Hepatocyte (in vitro differentiated cells): ENCODE measurements at regions not wholly inside any gene's neighbourhood (a gene's known extent, or its start where the extent isn't known, plus 50 kb on each side); places are given as distances from the start of the nearest gene placed in this dataset.

Source experiments
- DNase-seq: peaks from one replicate; pipeline ENCODE4 v3.0.0-alpha.2; 2016; ENCODE audit warnings: low spot score
- H2AFZ ChIP-seq: fragments of 200-600 bp; sonication (generic); 2 replicates; pipeline ENCODE4 v1.6.0; 2016; ENCODE audit warnings: antibody characterized with exemption, mild to moderate bottlenecking
- H3K27ac ChIP-seq: fragments of 200-600 bp; sonication (generic); 2 replicates; pipeline ENCODE4 v1.5.1; 2016; ENCODE audit warnings: mild to moderate bottlenecking
- H3K27me3 ChIP-seq: fragments of 200-600 bp; sonication (generic); 2 replicates; pipeline ENCODE4 v1.6.1; 2016
- H3K36me3 ChIP-seq: fragments of 200-600 bp; sonication (generic); replicated peaks from 2 replicates; pipeline ENCODE4 v1.5.1; 2016; ENCODE audit warnings: low read depth; ENCODE audit not compliant: insufficient read depth
- H3K4me1 ChIP-seq: fragments of 200-600 bp; sonication (generic); 2 replicates; pipeline ENCODE4 v1.5.1; 2016; ENCODE audit warnings: mild to moderate bottlenecking, moderate library complexity; ENCODE audit not compliant: insufficient read depth
- H3K4me2 ChIP-seq: fragments of 200-600 bp; sonication (generic); 2 replicates; pipeline ENCODE4 v1.6.0; 2016
- H3K4me3 ChIP-seq: fragments of 200-600 bp; sonication (generic); 2 replicates; pipeline ENCODE4 v1.5.1; 2016; ENCODE audit warnings: mild to moderate bottlenecking
- H3K79me2 ChIP-seq: fragments of 200-600 bp; sonication (generic); 2 replicates; pipeline ENCODE4 v1.6.0; 2017; ENCODE audit warnings: mild to moderate bottlenecking
- H3K9me2 ChIP-seq: fragments of 200-600 bp; sonication (generic); replicated peaks from 2 replicates; pipeline ENCODE4 v1.6.0; 2017; ENCODE audit warnings: mild to moderate bottlenecking; ENCODE audit not compliant: insufficient read depth
- H3K9me3 ChIP-seq: fragments of 200-600 bp; sonication (generic); 2 replicates; pipeline ENCODE4 v1.5.1; 2016; ENCODE audit warnings: low read depth, mild to moderate bottlenecking
- H4K20me1 ChIP-seq: fragments of 200-600 bp; sonication (generic); 2 replicates; pipeline ENCODE4 v1.6.0; 2016; ENCODE audit warnings: mild to moderate bottlenecking; ENCODE audit not compliant: insufficient read depth, poor library complexity, severe bottlenecking
- EZH2 ChIP-seq: fragments of 200-600 bp; sonication (generic); IDR thresholded peaks from 2 replicates; pipeline ENCODE4 v1.6.1; 2016; ENCODE audit warnings: antibody characterized with exemption, mild to moderate bottlenecking, borderline replicate concordance
- EZH2phosphoT487 ChIP-seq: fragments of 200-600 bp; sonication (generic); IDR thresholded peaks from one replicate; pipeline ENCODE4 v1.6.1; 2018; ENCODE audit warnings: antibody characterized with exemption, mild to moderate bottlenecking, low read depth, moderate library complexity; ENCODE audit not compliant: unreplicated experiment, severe bottlenecking
- WGBS: methylation state at CpG from one replicate; pipeline ENCODE4 v1.1.6; 2016; ENCODE audit warnings: low lambda C conversion rate; ENCODE audit errors: missing lambda C conversion rate; 5-methylcytosine and 5-hydroxymethylcytosine counted together
- TF ChIP-seq, protein P1 (sequence below): fragments of 200-600 bp; sonication (generic); IDR thresholded peaks from 2 replicates; pipeline ENCODE4 v1.5.1; 2016; ENCODE audit warnings: antibody characterized with exemption, mild to moderate bottlenecking; ENCODE audit not compliant: poor library complexity

DNA sequence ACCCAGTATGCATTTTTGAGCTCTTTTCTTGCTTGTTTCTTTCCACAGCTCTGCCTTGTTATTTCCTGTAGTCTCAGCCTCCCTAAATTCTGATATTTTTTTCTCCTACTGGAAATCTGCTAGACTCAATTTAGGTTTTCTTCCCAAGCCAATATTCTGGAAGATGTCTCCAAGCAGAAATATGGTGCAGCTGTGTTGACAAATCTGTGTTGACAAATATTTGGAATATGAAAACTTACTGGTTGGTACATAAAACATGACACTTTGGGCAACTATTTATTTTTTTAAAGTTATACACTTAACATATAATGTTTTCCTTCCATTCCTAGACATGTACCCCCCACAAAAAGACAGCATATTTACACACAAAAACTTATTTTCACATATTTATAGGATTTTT is 1048.4 kb downstream of the NCAM2 start:
- no peak overlapping the region for H3K4me2 ChIP-seq
- H4K20me1 ChIP-seq: no peaks in the 10 kb centered on the region
- H3K4me3 ChIP-seq: no peak overlapping the region
- no peak for TF ChIP-seq EZH2phosphoT487
- no peak for TF ChIP-seq EZH2
- TF ChIP-seq, protein P1, sequence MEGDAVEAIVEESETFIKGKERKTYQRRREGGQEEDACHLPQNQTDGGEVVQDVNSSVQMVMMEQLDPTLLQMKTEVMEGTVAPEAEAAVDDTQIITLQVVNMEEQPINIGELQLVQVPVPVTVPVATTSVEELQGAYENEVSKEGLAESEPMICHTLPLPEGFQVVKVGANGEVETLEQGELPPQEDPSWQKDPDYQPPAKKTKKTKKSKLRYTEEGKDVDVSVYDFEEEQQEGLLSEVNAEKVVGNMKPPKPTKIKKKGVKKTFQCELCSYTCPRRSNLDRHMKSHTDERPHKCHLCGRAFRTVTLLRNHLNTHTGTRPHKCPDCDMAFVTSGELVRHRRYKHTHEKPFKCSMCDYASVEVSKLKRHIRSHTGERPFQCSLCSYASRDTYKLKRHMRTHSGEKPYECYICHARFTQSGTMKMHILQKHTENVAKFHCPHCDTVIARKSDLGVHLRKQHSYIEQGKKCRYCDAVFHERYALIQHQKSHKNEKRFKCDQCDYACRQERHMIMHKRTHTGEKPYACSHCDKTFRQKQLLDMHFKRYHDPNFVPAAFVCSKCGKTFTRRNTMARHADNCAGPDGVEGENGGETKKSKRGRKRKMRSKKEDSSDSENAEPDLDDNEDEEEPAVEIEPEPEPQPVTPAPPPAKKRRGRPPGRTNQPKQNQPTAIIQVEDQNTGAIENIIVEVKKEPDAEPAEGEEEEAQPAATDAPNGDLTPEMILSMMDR: no peak
- no peaks in the 10 kb centered on the region for H3K9me2 ChIP-seq
- no peak overlapping the region for H2AFZ ChIP-seq
- H3K27me3 ChIP-seq: no peaks in the 10 kb centered on the region
- no peak overlapping the region for H3K27ac ChIP-seq
- no peaks in the 10 kb centered on the region for H3K4me1 ChIP-seq
- DNase-seq: no peak
- H3K9me3 ChIP-seq: no peaks in the 10 kb centered on the region
- H3K79me2 ChIP-seq: no peaks in the 10 kb centered on the region
- H3K36me3 ChIP-seq: no peaks in the 10 kb centered on the region

DNA sequence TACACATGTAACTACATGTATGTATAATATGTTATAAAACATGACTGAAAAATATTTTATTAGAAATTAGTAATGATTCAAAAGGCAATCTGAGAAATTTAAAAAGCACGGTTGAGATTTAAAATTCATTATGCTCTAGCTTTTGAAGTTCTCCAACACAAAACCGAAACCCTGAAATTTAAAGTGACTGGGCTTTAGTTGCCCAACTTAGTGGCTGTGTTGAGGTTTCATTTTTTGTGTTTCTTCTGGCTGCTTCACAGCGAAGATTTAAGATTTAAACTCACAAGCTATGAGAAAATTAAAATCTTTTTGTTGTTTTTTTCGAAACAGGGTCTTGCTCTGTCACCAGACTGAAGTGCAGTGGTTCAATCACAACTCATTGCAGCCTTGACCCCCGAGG is 1058.7 kb downstream of the NCAM2 start:
- Histone ChIP-seq H3K27me3 (no peaks in the 10 kb centered on the region), H3K4me2 (no peak overlapping the region), H3K9me2 (no peaks in the 10 kb centered on the region), H3K36me3 (no peaks in the 10 kb centered on the region), H3K79me2 (peaks cover 26% of the 10 kb centered on the region), H4K20me1 (no peaks in the 10 kb centered on the region), H2AFZ (no peak overlapping the region), H3K4me3 (no peak overlapping the region), H3K9me3 (peaks cover 3% of the 10 kb centered on the region), H3K27ac (no peak overlapping the region), H3K4me1 (no peaks in the 10 kb centered on the region)
- 84% methylated on average over 5 of the region's 5 CpGs for WGBS
- DNase-seq: no peak
- TF ChIP-seq, protein P1: no peak
- no peak for TF ChIP-seq EZH2
- no peak for TF ChIP-seq EZH2phosphoT487

DNA sequence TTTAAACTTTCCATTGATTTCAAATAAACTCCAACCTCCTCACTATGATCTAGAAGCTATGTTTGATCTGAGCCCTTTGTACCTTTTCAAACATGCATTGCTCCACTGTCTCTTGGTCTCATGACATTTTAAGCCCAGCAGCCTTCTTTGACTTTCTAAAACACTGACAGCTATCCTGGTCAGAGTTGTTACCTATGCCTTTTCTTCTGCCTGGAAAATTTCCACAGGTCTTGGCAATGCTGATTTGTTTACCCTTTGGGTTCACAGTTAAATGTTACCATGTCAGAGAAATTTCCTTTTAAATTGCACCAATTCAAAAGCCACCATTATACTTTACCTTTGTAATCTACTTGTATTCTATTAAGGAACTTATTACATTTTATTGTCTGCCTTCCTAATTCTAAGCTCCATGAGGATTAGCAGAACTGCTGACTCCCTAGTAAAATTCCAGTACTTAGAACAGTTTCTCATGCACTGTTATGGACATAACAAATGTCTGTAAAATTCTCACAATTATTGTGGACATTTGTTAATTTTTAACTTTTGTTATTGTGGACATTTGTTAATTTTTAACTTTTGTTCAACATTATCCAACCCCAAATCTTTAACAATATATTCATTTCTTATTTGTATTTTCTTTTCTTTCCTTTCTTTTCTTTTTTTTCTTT is 1064.4 kb downstream of the NCAM2 start:
- Histone ChIP-seq H3K27ac (peak overlapping the region; percentile 10), H3K9me2 (no peaks in the 10 kb centered on the region), H2AFZ (no peak overlapping the region), H3K79me2 (peaks cover 17% of the 10 kb centered on the region), H3K4me2 (peak overlapping the region; percentile 42), H3K9me3 (peaks cover 3% of the 10 kb centered on the region), H3K36me3 (no peaks in the 10 kb centered on the region), H3K4me1 (no peaks in the 10 kb centered on the region), H3K4me3 (no peak overlapping the region), H4K20me1 (no peaks in the 10 kb centered on the region), H3K27me3 (no peaks in the 10 kb centered on the region)
- peak; percentile 18 for DNase-seq
- TF ChIP-seq EZH2: no peak
- TF ChIP-seq EZH2phosphoT487: no peak
- TF ChIP-seq, protein P1: no peak

DNA sequence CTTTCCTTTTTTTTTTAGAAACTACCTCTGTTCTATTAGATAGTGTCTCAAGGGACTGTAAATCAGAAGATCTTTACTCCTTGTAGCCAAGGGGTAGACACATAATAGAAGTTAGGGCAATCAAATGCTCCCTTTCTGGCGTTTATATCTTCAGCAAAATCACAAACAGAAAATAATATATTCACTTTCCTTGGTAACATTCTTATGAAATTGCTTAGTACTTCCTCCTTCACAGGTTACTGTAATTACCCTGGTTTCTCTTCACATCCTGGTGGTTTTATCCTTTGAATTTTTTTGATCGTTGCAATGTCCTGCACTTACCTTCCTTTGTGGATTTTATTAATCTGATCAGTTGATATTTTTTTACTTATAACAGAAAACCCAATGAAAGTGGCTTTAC is 1064.9 kb downstream of the NCAM2 start:
- H3K4me2 ChIP-seq: peak overlapping the region; percentile 42
- no peaks in the 10 kb centered on the region for H4K20me1 ChIP-seq
- no peaks in the 10 kb centered on the region for H3K4me1 ChIP-seq
- H3K27ac ChIP-seq: peak overlapping the region; percentile 4
- TF ChIP-seq, protein P1: no peak
- TF ChIP-seq EZH2phosphoT487 (no peak), EZH2 (no peak)
- H3K9me3 ChIP-seq: peaks cover 3% of the 10 kb centered on the region
- peaks cover 16% of the 10 kb centered on the region for H3K79me2 ChIP-seq
- no peak for DNase-seq
- H3K27me3 ChIP-seq: no peaks in the 10 kb centered on the region
- H3K4me3 ChIP-seq: no peak overlapping the region
- no peaks in the 10 kb centered on the region for H3K9me2 ChIP-seq
- WGBS: 80% methylated on average over 2 of the region's 2 CpGs
- H3K36me3 ChIP-seq: no peaks in the 10 kb centered on the region
- H2AFZ ChIP-seq: no peak overlapping the region
